ENCODE measurements at regions not wholly inside any gene's neighbourhood (a gene's known extent, or its start where the extent isn't known, plus 50 kb on each side); places are given as distances from the start of the nearest gene placed in this dataset.

DNA sequence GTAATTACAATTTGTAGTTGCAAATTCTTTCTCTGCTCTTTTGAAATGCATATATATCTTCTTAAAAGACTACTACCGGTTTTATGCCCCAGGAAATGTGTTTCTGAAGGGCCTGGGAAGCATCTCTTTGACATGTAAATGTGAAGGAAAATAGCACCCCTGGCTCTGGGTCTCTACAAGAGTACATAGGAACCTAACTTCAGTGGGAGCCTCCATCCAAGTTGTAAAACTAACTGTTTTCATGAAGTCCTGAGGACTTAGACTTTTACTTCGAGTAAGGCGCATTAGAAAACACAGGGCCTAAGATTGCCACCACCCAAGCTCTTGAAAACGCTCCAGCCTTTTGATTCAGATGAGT lies 99.4 kb downstream of the CBLN2 start:
- TF ChIP-seq GATA3 (IDR thresholded peaks at IDR 0.05; ENCODE audit: low read depth, low read length) (no peak), GATA2 (IDR thresholded peaks at IDR 0.05; ENCODE audit: low read depth, low read length) (no peak)
